GM12878 (cell line): ENCODE measurements at regions not wholly inside any gene's neighbourhood (a gene's known extent, or its start where the extent isn't known, plus 50 kb on each side); places are given as distances from the start of the nearest gene placed in this dataset.

ENCODE experiments used
- ATAC-seq: fragments of 200-7000 bp; cut with Tn5 transposase; 3 replicates; pipeline ENCODE4 v1.9.1; 2020; ENCODE audit warnings: mild to moderate bottlenecking, moderate library complexity
- BruUV-seq: library from RNA; stranded (reverse); fragments of 400-500 nt; replicated peaks from 2 replicates; lab custom pipeline; 2021; lab: Mats Ljungman, UMichigan
- CTCF ChIA-PET: fragments of 300-600 bp; sonication (Branson Sonifier 250); formaldehyde crosslinking; extraction: SDS; loops from one replicate; lab custom pipeline; 2021; ENCODE audit warnings: inconsistent platforms; lab: Yijun Ruan, JAX
- POLR2A ChIA-PET: fragments of 350-600 bp; formaldehyde crosslinking; extraction: SDS; loops from one replicate; lab custom pipeline; 2021; ENCODE audit warnings: inconsistent platforms; lab: Charles Lee
- RAD21 ChIA-PET: fragments of 300-600 bp; sonication (Branson Sonifier 250); formaldehyde crosslinking; loops from one replicate; lab custom pipeline; 2023; ENCODE audit warnings: antibody characterized with exemption; ENCODE audit not compliant: unreplicated experiment; lab: Charles Lee
- SMC1A ChIA-PET: fragments of 300-600 bp; sonication (Branson Sonifier 250); formaldehyde crosslinking; loops from one replicate; lab custom pipeline; 2023; ENCODE audit not compliant: unreplicated experiment, uncharacterized antibody; lab: Charles Lee
- DNase-seq: peaks from one replicate; pipeline ENCODE4 v3.0.0-alpha.2; 2011; ENCODE audit warnings: low read depth, low spot score
- FAIRE-seq: peaks from 3 replicates; lab custom pipeline; 2011; peaks lifted over from hg19 to GRCh38; lab: Jason Lieb, UNC
- H2AFZ ChIP-seq: 2 replicates; pipeline ENCODE4 v1.6.0; 2011; ENCODE audit warnings: low read depth, low read length, control low read depth; ENCODE audit not compliant: control insufficient read depth
- H3K27ac ChIP-seq: 2 replicates; pipeline ENCODE4 v1.5.1; 2011; ENCODE audit warnings: control low read depth; ENCODE audit not compliant: control insufficient read depth, insufficient read depth
- H3K27me3 ChIP-seq, 2 experiments: replicated peaks in 1 of 2; 2 replicates each; pipeline versions ENCODE4 v1.6.0 to v1.6.1; 2011; ENCODE audit warnings: low read length in 1 of 2; ENCODE audit not compliant: control insufficient read depth in 2 of 2, insufficient read depth in 2 of 2
- H3K36me3 ChIP-seq, 2 experiments: 2 replicates each; pipeline ENCODE4 v1.5.1; 2011; ENCODE audit warnings: low read length in 1 of 2; ENCODE audit not compliant: control insufficient read depth in 2 of 2, insufficient read depth in 2 of 2
- H3K4me1 ChIP-seq: 2 replicates; pipeline ENCODE4 v1.6.1; 2011; ENCODE audit warnings: mild to moderate bottlenecking, low read length, moderate library complexity, mixed read lengths; ENCODE audit not compliant: control insufficient read depth, insufficient read depth
- H3K4me2 ChIP-seq: 2 replicates; pipeline ENCODE4 v1.6.0; 2011; ENCODE audit warnings: control low read depth; ENCODE audit not compliant: control insufficient read depth, insufficient read depth
- H3K4me3 ChIP-seq: fragments of 200-600 bp; sonication (generic); 2 replicates; pipeline ENCODE4 v1.5.1; 2016
- H3K79me2 ChIP-seq: 2 replicates; pipeline ENCODE4 v1.6.0; 2011; ENCODE audit warnings: low read length; ENCODE audit not compliant: control insufficient read depth, insufficient read depth
- H3K9ac ChIP-seq: 2 replicates; pipeline ENCODE4 v1.8.0; 2011; ENCODE audit warnings: low read length, control low read depth, mixed read lengths; ENCODE audit not compliant: control insufficient read depth, insufficient read depth
- H3K9me3 ChIP-seq: replicated peaks from 3 replicates; pipeline ENCODE4 v1.5.1; 2011; ENCODE audit warnings: mild to moderate bottlenecking, low read length; ENCODE audit not compliant: control insufficient read depth, insufficient read depth
- H4K20me1 ChIP-seq: 2 replicates; pipeline ENCODE4 v1.6.0; 2011; ENCODE audit not compliant: control insufficient read depth, insufficient read depth
- CBX3 ChIP-seq: fragments of 200-600 bp; sonication (generic); IDR thresholded peaks from 2 replicates; pipeline ENCODE4 v1.6.1; 2016; ENCODE audit warnings: low read depth, borderline replicate concordance
- ESRRA ChIP-seq: IDR thresholded peaks from 2 replicates; pipeline ENCODE4 v1.6.1; 2012; ENCODE audit warnings: mild to moderate bottlenecking, low read length, improper control_type of control experiment
- MTA2 ChIP-seq: fragments of 450-650 bp; IDR thresholded peaks from 2 replicates; pipeline ENCODE4 v1.6.1; 2016; ENCODE audit warnings: low read depth, mild to moderate bottlenecking, moderate library complexity
- MYB ChIP-seq: fragments of 150-350 bp; IDR thresholded peaks from 2 replicates; pipeline ENCODE4 v1.6.1; 2014; ENCODE audit warnings: mild to moderate bottlenecking, low read depth, low read length, borderline replicate concordance
- NFXL1 ChIP-seq: fragments of 450-650 bp; IDR thresholded peaks from 2 replicates; pipeline ENCODE4 v1.6.1; 2017; ENCODE audit warnings: antibody characterized with exemption, mild to moderate bottlenecking, borderline replicate concordance
- POLR2AphosphoS2 ChIP-seq: IDR thresholded peaks from 2 replicates; pipeline ENCODE4 v1.6.1; 2011; ENCODE audit warnings: low read depth, mild to moderate bottlenecking, low read length, improper control_type of control experiment, moderate library complexity
- SIX5 ChIP-seq: IDR thresholded peaks from 2 replicates; pipeline ENCODE4 v1.6.1; 2011; ENCODE audit warnings: mild to moderate bottlenecking, low read depth, low read length, moderate library complexity; ENCODE audit not compliant: severe bottlenecking
- SMAD1 ChIP-seq: fragments of 450-650 bp; IDR thresholded peaks from 2 replicates; pipeline ENCODE4 v1.6.1; 2018; ENCODE audit warnings: mild to moderate bottlenecking, low read depth; ENCODE audit not compliant: partially characterized antibody
- TCF7 ChIP-seq: IDR thresholded peaks from 2 replicates; pipeline ENCODE4 v1.6.1; 2014; ENCODE audit warnings: antibody characterized with exemption, borderline replicate concordance
- ZNF217 ChIP-seq: fragments of 450-650 bp; IDR thresholded peaks from 2 replicates; pipeline ENCODE4 v1.6.1; 2017; ENCODE audit warnings: antibody characterized with exemption, mild to moderate bottlenecking
- WGBS: methylation state at CpG from one replicate; pipeline ENCODE4 v1.1.6; 2016; ENCODE audit warnings: low lambda C conversion rate; ENCODE audit not compliant: insufficient replicate concordance, insufficient coverage; ENCODE audit errors: missing lambda C conversion rate; 5-methylcytosine and 5-hydroxymethylcytosine counted together
- in situ Hi-C: fragments of 300-500 bp; cut with MboI; formaldehyde crosslinking; loops from 9 replicates; pipeline ENCODE4 v1.14.3; 2018; ENCODE audit warnings: mixed read lengths
- intact Hi-C: fragments of 100-400 bp; cut with micrococcal nuclease; formaldehyde crosslinking; loops from one replicate; pipeline ENCODE4 v1.14.2; 2022; ENCODE audit not compliant: unreplicated experiment
- TF ChIP-seq, protein P1 (sequence below): fragments of 450-650 bp; formaldehyde crosslinking; IDR thresholded peaks from 2 replicates; pipeline ENCODE4 v1.4.0; 2022; ENCODE audit warnings: mild to moderate bottlenecking, moderate library complexity

DNA sequence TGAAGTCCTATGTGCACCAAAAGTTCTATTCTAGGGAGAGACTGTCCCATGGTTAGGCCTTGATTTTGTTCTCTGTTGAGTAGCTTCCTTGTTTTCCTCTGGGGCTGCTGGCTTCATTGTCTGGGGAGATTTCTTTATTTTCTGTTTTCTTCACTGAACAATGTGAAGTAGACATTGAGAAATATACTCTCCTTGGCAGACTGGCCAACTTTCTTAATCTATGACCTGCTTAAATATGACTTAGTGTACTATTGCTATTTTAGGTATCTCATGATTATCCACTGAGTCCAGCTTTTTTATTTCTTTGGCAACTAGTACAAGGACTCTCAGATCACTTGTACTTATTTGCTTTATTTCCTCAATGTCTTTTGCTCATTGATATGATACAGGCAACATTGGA is 1594.6 kb downstream of the ARAP2 start:
- ATAC-seq (no peak), DNase-seq (no peak), FAIRE-seq (no peak)
- no peaks in the 10 kb centered on the region for H3K36me3 ChIP-seq
- ChIA-PET CTCF (interaction anchor here (0.6 kb wide), 1 partner anchor 388 kb away, joined by 6 read pairs; no protein-coding TSS in a partner anchor), SMC1A (no interaction called here), RAD21 (no interaction called here), POLR2A (no interaction called here)
- TF ChIP-seq, protein P1, sequence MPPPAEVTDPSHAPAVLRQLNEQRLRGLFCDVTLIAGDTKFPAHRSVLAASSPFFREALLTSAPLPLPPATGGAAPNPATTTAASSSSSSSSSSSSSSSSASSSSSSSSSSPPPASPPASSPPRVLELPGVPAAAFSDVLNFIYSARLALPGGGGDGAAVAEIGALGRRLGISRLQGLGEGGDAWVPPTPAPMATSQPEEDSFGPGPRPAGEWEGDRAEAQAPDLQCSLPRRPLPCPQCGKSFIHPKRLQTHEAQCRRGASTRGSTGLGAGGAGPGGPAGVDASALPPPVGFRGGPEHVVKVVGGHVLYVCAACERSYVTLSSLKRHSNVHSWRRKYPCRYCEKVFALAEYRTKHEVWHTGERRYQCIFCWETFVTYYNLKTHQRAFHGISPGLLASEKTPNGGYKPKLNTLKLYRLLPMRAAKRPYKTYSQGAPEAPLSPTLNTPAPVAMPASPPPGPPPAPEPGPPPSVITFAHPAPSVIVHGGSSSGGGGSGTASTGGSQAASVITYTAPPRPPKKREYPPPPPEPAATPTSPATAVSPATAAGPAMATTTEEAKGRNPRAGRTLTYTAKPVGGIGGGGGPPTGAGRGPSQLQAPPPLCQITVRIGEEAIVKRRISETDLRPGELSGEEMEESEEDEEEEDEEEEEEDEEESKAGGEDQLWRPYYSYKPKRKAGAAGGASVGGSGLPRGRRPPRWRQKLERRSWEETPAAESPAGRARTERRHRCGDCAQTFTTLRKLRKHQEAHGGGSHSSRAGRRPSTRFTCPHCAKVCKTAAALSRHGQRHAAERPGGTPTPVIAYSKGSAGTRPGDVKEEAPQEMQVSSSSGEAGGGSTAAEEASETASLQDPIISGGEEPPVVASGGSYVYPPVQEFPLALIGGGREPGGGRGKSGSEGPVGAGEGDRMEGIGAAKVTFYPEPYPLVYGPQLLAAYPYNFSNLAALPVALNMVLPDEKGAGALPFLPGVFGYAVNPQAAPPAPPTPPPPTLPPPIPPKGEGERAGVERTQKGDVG (CRISPR knock-in tag) = no peak
- TF ChIP-seq MTA2 = no peak
- no peaks in the 10 kb centered on the region for H3K79me2 ChIP-seq
- H3K4me1 ChIP-seq = no peaks in the 10 kb centered on the region
- H4K20me1 ChIP-seq = no peaks in the 10 kb centered on the region
- no peak overlapping the region for H3K4me3 ChIP-seq
- H3K9ac ChIP-seq = no peak overlapping the region
- no peak overlapping the region for H3K4me2 ChIP-seq
- H3K9me3 ChIP-seq = no peaks in the 10 kb centered on the region
- intact Hi-C loops (no loop called here), in situ Hi-C loops (no loop called here)
- H3K27me3 ChIP-seq = no peaks in the 10 kb centered on the region
- H2AFZ ChIP-seq = no peak overlapping the region
- no peak overlapping the region for H3K27ac ChIP-seq
- BruUV-seq = no TSS peak

DNA sequence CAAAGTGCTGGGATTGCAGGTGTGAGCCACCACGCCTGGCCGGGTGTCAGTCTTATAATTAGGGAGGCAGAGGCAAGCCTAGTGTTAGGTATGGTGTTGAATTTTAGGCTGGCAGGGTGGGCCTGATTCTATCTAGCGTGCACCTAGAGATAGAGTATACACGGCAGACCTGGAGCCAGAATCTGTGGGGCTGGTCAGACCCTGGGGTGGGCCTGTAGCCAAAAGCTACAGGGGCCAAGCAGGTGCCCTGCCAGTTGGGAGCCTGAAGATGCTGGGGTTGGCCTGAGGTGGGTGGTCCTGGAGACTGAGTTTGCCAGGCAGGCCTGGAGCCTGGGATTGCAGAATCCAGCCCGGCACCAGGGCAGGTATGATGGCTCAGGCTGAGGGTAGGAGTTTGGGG is 1580.3 kb downstream of the ARAP2 start:
- WGBS = 7% methylated on average over 5 of the region's 5 CpGs
- no peak for FAIRE-seq

More for the DNA sequence above, 1580.3 kb downstream of the ARAP2 start:
- BruUV-seq = no TSS peak
- no peak overlapping the region for H2AFZ ChIP-seq
- no peaks in the 10 kb centered on the region for H3K79me2 ChIP-seq
- intact Hi-C loops (no loop called here), in situ Hi-C loops (no loop called here)
- no peak overlapping the region for H3K4me3 ChIP-seq
- H3K27me3 ChIP-seq = no peaks in the 10 kb centered on the region
- DNase-seq = no peak
- H3K4me2 ChIP-seq = no peak overlapping the region
- no peak overlapping the region for H3K27ac ChIP-seq
- SMC1A ChIA-PET = no interaction called here
- H4K20me1 ChIP-seq = no peaks in the 10 kb centered on the region
- H3K9me3 ChIP-seq = no peaks in the 10 kb centered on the region
- CTCF ChIA-PET = no interaction called here
- RAD21 ChIA-PET = no interaction called here
- no peak for TF ChIP-seq ESRRA
- TF ChIP-seq MYB = no peak
- TF ChIP-seq NFXL1 = no peak
- no peak for TF ChIP-seq POLR2AphosphoS2
- no peak for TF ChIP-seq SIX5
- no peak for TF ChIP-seq TCF7
- TF ChIP-seq SMAD1 = no peak
- TF ChIP-seq CBX3 = no peak
- no peak for TF ChIP-seq ZNF217
- H3K4me1 ChIP-seq = no peaks in the 10 kb centered on the region
- no peaks in the 10 kb centered on the region for H3K36me3 ChIP-seq
- no peak for ATAC-seq
- POLR2A ChIA-PET = no interaction called here
- no peak overlapping the region for H3K9ac ChIP-seq
